K562 (cell line): ENCODE measurements at regions not wholly inside any gene's neighbourhood (a gene's known extent, or its start where the extent isn't known, plus 50 kb on each side); places are given as distances from the start of the nearest gene placed in this dataset.

Source experiments
- ATAC-seq: fragments of 200-7000 bp; cut with Tn5 transposase; 3 replicates; pipeline ENCODE4 v1.9.1; 2020; ENCODE audit warnings: moderate library complexity
- BruUV-seq: library from RNA; stranded (reverse); fragments of 400-500 nt; replicated peaks from 2 replicates; lab custom pipeline; 2021; lab: Mats Ljungman, UMichigan
- CTCF ChIA-PET: fragments of 300-600 bp; formaldehyde crosslinking; extraction: SDS; loops from one replicate; lab custom pipeline; 2021; ENCODE audit warnings: low intra/inter-chr PET ratio; lab: Yijun Ruan, JAX
- POLR2A ChIA-PET: fragments of 300-600, 350-650 bp; sonication (Branson Sonifier 250); formaldehyde crosslinking; extraction: SDS; loops from one replicate; lab custom pipeline; 2021; ENCODE audit warnings: antibody characterized with exemption, inconsistent platforms; lab: Yijun Ruan, JAX
- DNase-seq, 4 experiments: peaks; one replicate each; pipeline versions ENCODE4 v3.0.0 to v3.0.0-alpha.2; 2011 to 2018; ENCODE audit warnings: low spot score in 3 of 4, mixed read lengths in 3 of 4; ENCODE audit errors: extremely low read depth in 1 of 4
- FAIRE-seq: peaks from 2 replicates; lab custom pipeline; 2011; peaks lifted over from hg19 to GRCh38; lab: Jason Lieb, UNC
- H2AFZ ChIP-seq: 2 replicates; pipeline ENCODE4 v1.6.0; 2011; ENCODE audit warnings: low read depth, low read length, control low read depth, inconsistent platforms
- H3K27ac ChIP-seq: fragments of 200-600 bp; 3 replicates; pipeline ENCODE4 v1.8.0; 2011; ENCODE audit warnings: low read depth, mild to moderate bottlenecking, control low read depth, inconsistent platforms, low read length, moderate library complexity, mixed read lengths; ENCODE audit errors: extremely low read depth
- H3K27me3 ChIP-seq, 2 experiments: fragments of 300-600 bp in 1 of 2; 2 replicates in 1 of 2; 3 replicates in 1 of 2; pipeline versions ENCODE4 v1.6.0 to v1.8.0; 2011; ENCODE audit warnings: inconsistent platforms in 2 of 2, low read length in 2 of 2, mild to moderate bottlenecking in 1 of 2, mixed read lengths in 1 of 2, moderate library complexity in 1 of 2; ENCODE audit not compliant: control insufficient read depth in 2 of 2, insufficient read depth in 2 of 2
- H3K36me3 ChIP-seq: fragments of 300-600 bp; 3 replicates; pipeline ENCODE4 v1.8.0; 2011; ENCODE audit warnings: mild to moderate bottlenecking, low read length, inconsistent platforms; ENCODE audit not compliant: control insufficient read depth, insufficient read depth
- H3K4me1 ChIP-seq, 2 experiments: fragments of 200-600 bp in 1 of 2; replicated peaks in 1 of 2; 2 replicates in 1 of 2; 3 replicates in 1 of 2; pipeline versions ENCODE4 v1.5.1 to v1.8.0; 2011; ENCODE audit warnings: inconsistent platforms in 2 of 2, low read length in 2 of 2, mild to moderate bottlenecking in 1 of 2, mixed read lengths in 1 of 2, moderate library complexity in 1 of 2; ENCODE audit not compliant: control insufficient read depth in 2 of 2, insufficient read depth in 2 of 2
- H3K4me2 ChIP-seq: 2 replicates; pipeline ENCODE4 v1.6.1; 2011; ENCODE audit warnings: low read length, control low read depth, inconsistent platforms, mixed read lengths; ENCODE audit not compliant: insufficient read depth
- H3K4me3 ChIP-seq: fragments of 200-600 bp; sonication (generic), shearing (Covaris generic); 2 replicates; pipeline ENCODE4 v1.5.1; 2016; ENCODE audit warnings: control low read depth, inconsistent platforms
- H3K79me2 ChIP-seq: fragments of 200-600 bp; 3 replicates; pipeline ENCODE4 v1.8.0; 2011; ENCODE audit warnings: low read length, inconsistent platforms; ENCODE audit not compliant: control insufficient read depth, insufficient read depth
- H3K9ac ChIP-seq, 2 experiments: 2 replicates each; pipeline versions ENCODE4 v1.6.0 to v1.6.1; 2011; ENCODE audit warnings: low read depth in 2 of 2, low read length in 2 of 2, control low read depth in 1 of 2, inconsistent platforms in 1 of 2, mild to moderate bottlenecking in 1 of 2, mixed read lengths in 1 of 2; ENCODE audit not compliant: insufficient read depth in 1 of 2
- H3K9me1 ChIP-seq: one replicate; pipeline ENCODE4 v1.6.0; 2011; ENCODE audit warnings: inconsistent platforms, mild to moderate bottlenecking, low read length, moderate library complexity; ENCODE audit not compliant: control insufficient read depth, insufficient read depth
- H3K9me3 ChIP-seq: replicated peaks from 2 replicates; pipeline ENCODE4 v1.5.1; 2011; ENCODE audit warnings: low read depth, low read length, inconsistent platforms; ENCODE audit not compliant: control insufficient read depth, insufficient read depth
- H4K20me1 ChIP-seq: replicated peaks from 2 replicates; pipeline ENCODE4 v1.6.1; 2011; ENCODE audit warnings: low read length, inconsistent platforms, mixed read lengths; ENCODE audit not compliant: control insufficient read depth, insufficient read depth
- BRCA1 ChIP-seq, 2 experiments: fragments of 450-650 bp in 1 of 2; sonication (generic) in 1 of 2; formaldehyde crosslinking in 1 of 2; IDR thresholded peaks; 2 replicates each; pipeline versions ENCODE4 v1.5.0 to v1.6.1; 2017 to 2020; ENCODE audit warnings: mild to moderate bottlenecking in 1 of 2, missing genetic modification reagents in 1 of 2
- ZBTB9 ChIP-seq: fragments of 450-650 bp; formaldehyde crosslinking; IDR thresholded peaks from 2 replicates; pipeline ENCODE4 v1.4.0; 2020; ENCODE audit warnings: mild to moderate bottlenecking, moderate library complexity
- WGBS: fragments of 100-300 bp; shearing (Covaris generic); methylation state at CpG from one replicate; pipeline ENCODE4 v1.1.6; 2016; ENCODE audit warnings: low coverage, mixed read lengths; ENCODE audit not compliant: insufficient coverage; ENCODE audit errors: missing lambda C conversion rate; 5-methylcytosine and 5-hydroxymethylcytosine counted together
- in situ Hi-C: fragments of 300-500 bp; cut with MboI; formaldehyde crosslinking; loops from 4 replicates; pipeline ENCODE4 v1.15.0; 2018; ENCODE audit warnings: inconsistent platforms, mixed read lengths
- intact Hi-C: fragments of 100-400 bp; cut with micrococcal nuclease; formaldehyde crosslinking; loops from 2 replicates; pipeline ENCODE4 v1.14.2; 2022

DNA sequence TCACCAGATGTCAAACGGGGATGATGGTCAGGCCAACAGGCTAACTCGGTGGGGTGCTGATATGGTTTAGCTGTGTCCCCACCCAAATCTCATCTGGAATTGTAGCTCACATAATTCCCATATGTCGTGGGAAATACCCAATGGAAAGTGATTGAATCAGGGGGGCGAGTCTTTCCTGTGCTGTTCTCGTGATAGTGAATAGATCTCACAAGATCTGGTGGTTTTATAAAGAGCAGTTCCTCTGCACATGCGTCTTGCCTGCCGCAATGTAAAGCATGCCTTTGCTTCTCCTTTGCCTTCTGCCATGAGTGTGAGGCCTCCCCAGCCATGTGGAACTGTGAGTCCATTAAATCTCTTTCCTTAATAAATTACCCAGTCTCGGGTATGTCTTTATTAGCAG, 74.4 kb upstream of the YWHAQ start (continued):
- TF ChIP-seq BRCA1 (IDR thresholded peaks at IDR 0.05) (no peak), BRCA1 (CRISPR knock-in tag; IDR thresholded peaks at IDR 0.05) (no peak)

DNA sequence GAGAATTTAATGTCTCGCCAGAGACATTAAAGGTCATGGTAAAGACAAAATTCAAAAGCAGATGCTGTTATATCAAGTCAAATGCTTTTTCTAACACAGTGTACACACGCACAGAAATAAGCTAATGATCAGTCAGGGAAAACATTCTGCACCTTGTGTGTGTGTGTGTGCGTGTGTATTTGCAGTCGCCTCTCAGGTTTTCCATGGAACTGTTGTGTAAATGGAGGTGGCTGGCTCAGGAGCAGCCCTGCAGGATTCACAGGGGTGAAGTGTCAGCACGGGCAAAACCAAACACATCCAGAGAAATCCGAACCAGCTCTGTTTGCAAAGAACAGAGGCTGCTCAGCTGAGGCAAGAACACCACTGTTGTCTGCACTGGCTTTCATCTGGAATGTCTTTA, 76.2 kb upstream of the YWHAQ start:
- Histone ChIP-seq H3K9ac (no peak overlapping the region), H3K27me3 (no peaks in the 10 kb centered on the region), H3K79me2 (no peaks in the 10 kb centered on the region), H3K4me3 (no peak overlapping the region), H3K4me1 (peaks cover 22 to 26% of the 10 kb centered on the region in 2 experiments; a peak in 4 of 5 replicates), H2AFZ (no peak overlapping the region), H4K20me1 (no peaks in the 10 kb centered on the region), H3K36me3 (no peaks in the 10 kb centered on the region), H3K9me1 (no peaks in the 10 kb centered on the region), H3K9me3 (no peaks in the 10 kb centered on the region), H3K4me2 (no peak overlapping the region)
- POLR2A ChIA-PET: interaction anchor here (0.8 to 1.6 kb wide), 3 partner anchors 20 to 76 kb away, joined by 4 to 5 read pairs (median 5); partner anchors contain the start of gene YWHAQ
- CTCF ChIA-PET: no interaction called here
- WGBS: 60% methylated on average over 6 of the region's 6 CpGs
- DNase-seq: no peak
- ATAC-seq: no peak
- no peak for FAIRE-seq
- no peak for TF ChIP-seq ZBTB9 (CRISPR knock-in tag)
- TF ChIP-seq, all 486 proteins: peak for 0
- intact Hi-C loops (no loop called here), in situ Hi-C loops (no loop called here)
- no peak overlapping the region for H3K27ac ChIP-seq
- no TSS peak for BruUV-seq
